ENCODE measurements at regions not wholly inside any gene's neighbourhood (a gene's known extent, or its start where the extent isn't known, plus 50 kb on each side); places are given as distances from the start of the nearest gene placed in this dataset.

DNA sequence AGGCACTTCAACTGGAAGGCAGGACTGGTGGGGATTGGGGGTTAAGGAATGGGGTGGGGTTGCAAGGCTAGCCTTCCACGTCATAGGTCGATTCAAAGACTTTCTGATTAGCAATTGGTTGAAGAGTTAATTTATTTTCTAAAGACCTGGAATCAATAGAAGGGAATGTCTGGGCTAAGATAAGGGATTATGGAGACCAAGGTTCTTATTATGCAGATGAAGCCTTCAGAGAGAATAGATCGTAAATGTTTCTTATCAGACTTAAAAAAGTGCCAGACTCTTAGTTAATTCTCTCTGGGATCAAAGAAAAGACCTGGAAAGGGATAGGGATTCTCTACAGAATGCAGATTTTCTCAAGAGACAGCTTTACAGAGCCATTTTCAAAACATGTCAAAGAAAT lies 368.0 kb upstream of the DLGAP1 start:
- Histone ChIP-seq H3K36me3 (no peaks in the 10 kb centered on the region), H3K27me3 (no peaks in the 10 kb centered on the region), H3K4me1 (ENCODE audit: insufficient read depth) (no peaks in the 10 kb centered on the region), H3K4me3 (no peak overlapping the region), H3K27ac (no peak overlapping the region), H3K9me3 (no peaks in the 10 kb centered on the region)
- intact Hi-C loops (cut with DNase I): no loop called here
- no peak for DNase-seq
- 52 to 61% (median 56%) methylated on average over 3 of the region's 3 CpGs for WGBS, 3 donors
- TF ChIP-seq, protein P1, sequence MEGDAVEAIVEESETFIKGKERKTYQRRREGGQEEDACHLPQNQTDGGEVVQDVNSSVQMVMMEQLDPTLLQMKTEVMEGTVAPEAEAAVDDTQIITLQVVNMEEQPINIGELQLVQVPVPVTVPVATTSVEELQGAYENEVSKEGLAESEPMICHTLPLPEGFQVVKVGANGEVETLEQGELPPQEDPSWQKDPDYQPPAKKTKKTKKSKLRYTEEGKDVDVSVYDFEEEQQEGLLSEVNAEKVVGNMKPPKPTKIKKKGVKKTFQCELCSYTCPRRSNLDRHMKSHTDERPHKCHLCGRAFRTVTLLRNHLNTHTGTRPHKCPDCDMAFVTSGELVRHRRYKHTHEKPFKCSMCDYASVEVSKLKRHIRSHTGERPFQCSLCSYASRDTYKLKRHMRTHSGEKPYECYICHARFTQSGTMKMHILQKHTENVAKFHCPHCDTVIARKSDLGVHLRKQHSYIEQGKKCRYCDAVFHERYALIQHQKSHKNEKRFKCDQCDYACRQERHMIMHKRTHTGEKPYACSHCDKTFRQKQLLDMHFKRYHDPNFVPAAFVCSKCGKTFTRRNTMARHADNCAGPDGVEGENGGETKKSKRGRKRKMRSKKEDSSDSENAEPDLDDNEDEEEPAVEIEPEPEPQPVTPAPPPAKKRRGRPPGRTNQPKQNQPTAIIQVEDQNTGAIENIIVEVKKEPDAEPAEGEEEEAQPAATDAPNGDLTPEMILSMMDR (IDR thresholded peaks at IDR 0.05): no peak
- TF ChIP-seq EP300 (IDR thresholded peaks at IDR 0.05): no peak
- TF ChIP-seq POLR2A (IDR thresholded peaks at IDR 0.05): no peak

DNA sequence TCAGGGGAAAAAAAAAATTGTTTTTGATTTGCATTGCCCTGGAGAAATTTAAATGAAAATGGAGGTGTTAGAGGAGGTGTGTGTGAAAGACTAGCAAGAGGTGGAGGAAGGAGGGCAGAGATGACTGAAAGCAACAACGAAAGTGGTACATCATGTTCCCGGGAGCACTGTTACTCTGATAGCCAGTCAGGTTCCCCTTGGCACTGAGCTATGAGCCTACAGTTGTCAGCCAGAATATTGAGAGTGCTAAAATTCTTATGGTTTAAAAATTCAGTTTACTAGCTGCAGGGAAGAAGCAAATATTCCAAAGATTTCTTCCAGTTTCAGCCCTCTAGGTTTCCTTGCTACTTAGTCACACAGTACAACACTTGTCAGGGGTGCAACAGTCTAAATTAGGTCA lies 366.7 kb upstream of the DLGAP1 start:
- no peak for TF ChIP-seq POLR2A (IDR thresholded peaks at IDR 0.05)
- no peak for TF ChIP-seq EP300 (IDR thresholded peaks at IDR 0.05)
- TF ChIP-seq, protein P1 (IDR thresholded peaks at IDR 0.05): no peak
- no peak for DNase-seq
- intact Hi-C loops (cut with DNase I): no loop called here
- Histone ChIP-seq H3K27ac (no peak overlapping the region), H3K36me3 (no peaks in the 10 kb centered on the region), H3K4me3 (no peak overlapping the region), H3K27me3 (no peaks in the 10 kb centered on the region), H3K9me3 (no peaks in the 10 kb centered on the region), H3K4me1 (ENCODE audit: insufficient read depth) (no peaks in the 10 kb centered on the region)
- WGBS, 3 donors: 65 to 71% (median 71%) methylated on average over 2 of the region's 2 CpGs

DNA sequence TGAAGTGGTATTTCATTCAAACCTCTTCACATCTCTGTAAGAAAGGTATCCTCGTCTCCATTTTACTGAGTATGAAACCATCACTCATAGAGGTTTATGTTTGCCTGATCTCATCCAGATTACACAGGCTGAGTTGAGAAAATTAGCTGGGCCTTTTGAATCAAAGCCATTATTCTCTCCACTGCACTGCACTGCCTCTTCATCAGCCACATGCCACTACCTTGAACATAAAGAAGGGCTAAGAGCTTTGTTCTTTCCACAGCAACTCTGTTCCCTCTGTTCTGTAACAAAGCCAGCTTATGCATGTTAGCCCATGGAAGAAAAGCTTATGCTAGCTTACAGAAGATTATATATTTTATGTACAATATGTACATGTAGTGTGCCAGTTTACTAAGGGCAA lies 362.6 kb upstream of the DLGAP1 start:
- H3K36me3 ChIP-seq: no peaks in the 10 kb centered on the region
- no peaks in the 10 kb centered on the region for H3K9me3 ChIP-seq
- no peaks in the 10 kb centered on the region for H3K27me3 ChIP-seq
- TF ChIP-seq, protein P1 (IDR thresholded peaks at IDR 0.05): no peak
- TF ChIP-seq POLR2A (IDR thresholded peaks at IDR 0.05) (no peak), EP300 (IDR thresholded peaks at IDR 0.05) (no peak)
- no peak overlapping the region for H3K27ac ChIP-seq
- WGBS, 3 donors: 71 to 84% (median 77%) methylated on average over 1 of the region's 1 CpG
- intact Hi-C loops (cut with DNase I): no loop called here
- no peak for DNase-seq
- H3K4me1 ChIP-seq (ENCODE audit: insufficient read depth): no peaks in the 10 kb centered on the region
- no peak overlapping the region for H3K4me3 ChIP-seq

DNA sequence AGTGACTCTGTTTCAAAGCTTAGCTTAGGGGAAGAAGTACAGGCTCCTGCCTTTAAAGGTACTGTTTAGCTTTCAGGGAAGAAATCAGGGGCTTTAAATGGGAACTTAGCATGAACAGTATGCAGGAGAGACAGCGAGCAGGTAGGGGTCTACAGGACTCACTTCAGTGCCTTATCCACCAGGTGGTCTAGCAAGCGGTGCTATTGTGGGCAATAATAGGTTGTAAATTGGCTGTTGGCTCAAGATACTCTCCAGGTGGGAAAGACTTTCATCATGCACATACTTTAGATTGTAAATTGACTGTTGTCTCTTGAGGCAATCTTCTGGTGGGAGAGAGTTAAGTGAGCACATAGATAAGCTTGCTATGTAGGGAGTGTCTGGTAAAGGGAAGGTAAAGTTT lies 358.6 kb upstream of the DLGAP1 start:
- Histone ChIP-seq H3K27ac (no peak overlapping the region), H3K27me3 (no peaks in the 10 kb centered on the region), H3K4me3 (no peak overlapping the region), H3K4me1 (ENCODE audit: insufficient read depth) (no peaks in the 10 kb centered on the region), H3K36me3 (no peaks in the 10 kb centered on the region), H3K9me3 (no peaks in the 10 kb centered on the region)
- no peak for DNase-seq
- no peak for TF ChIP-seq EP300 (IDR thresholded peaks at IDR 0.05)
- TF ChIP-seq POLR2A (IDR thresholded peaks at IDR 0.05): no peak
- TF ChIP-seq, protein P1 (IDR thresholded peaks at IDR 0.05): no peak
- intact Hi-C loops (cut with DNase I): no loop called here
- WGBS, 3 donors: 80 to 85% (median 80%) methylated on average over 2 of the region's 2 CpGs

DNA sequence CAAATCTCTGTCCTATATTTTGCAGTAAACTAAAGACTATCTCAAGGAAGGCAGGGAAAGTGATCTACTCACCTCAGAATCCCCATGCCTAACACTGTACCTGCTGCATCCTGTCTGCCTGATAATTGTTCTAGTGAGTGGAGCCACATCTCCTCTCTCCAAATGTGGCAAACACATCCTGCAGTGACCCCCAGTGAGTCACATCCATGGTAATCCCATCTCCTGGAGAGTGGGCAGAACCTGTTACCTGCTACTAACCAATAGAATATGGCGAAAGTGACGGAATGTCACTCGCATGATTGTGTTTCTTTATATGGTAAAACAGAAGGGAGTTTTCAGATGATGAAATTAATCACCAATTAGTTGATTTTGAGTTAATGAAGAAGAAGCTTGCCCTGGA lies 353.8 kb upstream of the DLGAP1 start:
- TF ChIP-seq POLR2A (IDR thresholded peaks at IDR 0.05) (no peak), EP300 (IDR thresholded peaks at IDR 0.05) (no peak)
- TF ChIP-seq, protein P1 (IDR thresholded peaks at IDR 0.05): no peak
- Histone ChIP-seq H3K4me1 (ENCODE audit: insufficient read depth) (no peaks in the 10 kb centered on the region), H3K27me3 (no peaks in the 10 kb centered on the region), H3K4me3 (no peak overlapping the region), H3K27ac (no peak overlapping the region), H3K36me3 (no peaks in the 10 kb centered on the region), H3K9me3 (no peaks in the 10 kb centered on the region)
- intact Hi-C loops (cut with DNase I): no loop called here
- WGBS, 3 donors: 73 to 95% (median 91%) methylated on average over 3 of the region's 3 CpGs
- DNase-seq: no peak
